ENCODE measurements at regions not wholly inside any gene's neighbourhood (a gene's known extent, or its start where the extent isn't known, plus 50 kb on each side); places are given as distances from the start of the nearest gene placed in this dataset.

DNA sequence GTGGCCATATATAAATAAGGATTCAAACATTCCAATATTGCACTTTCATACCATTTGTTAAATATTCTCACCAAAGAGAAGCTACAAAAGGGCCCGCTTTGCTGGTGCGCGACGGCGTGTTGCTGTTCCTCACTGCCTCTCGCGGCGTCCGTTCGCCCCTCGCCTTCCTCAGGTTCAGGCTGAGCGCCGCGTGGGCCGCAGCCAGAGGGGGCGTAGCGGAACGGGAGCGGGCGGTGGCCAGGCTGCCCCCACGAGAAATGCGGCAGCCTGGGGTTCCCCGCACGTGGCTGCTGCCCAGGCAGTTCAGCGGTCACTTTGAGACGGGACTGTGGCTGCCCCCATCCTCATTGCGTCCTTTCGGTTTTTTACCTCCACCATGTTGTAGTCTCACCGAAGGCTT is 67.3 kb upstream of the VWDE start:
- no TSS peak for BruUV-seq (replicated peaks)
- no peak for DNase-seq
- Mint-ChIP-seq H3K36me3 (ENCODE audit: insufficient read depth, unreplicated experiment) (no peaks in the 10 kb centered on the region), H3K9me3 (ENCODE audit: low read depth, unreplicated experiment) (no peaks in the 10 kb centered on the region), H3K4me1 (ENCODE audit: low read depth, unreplicated experiment) (no peaks in the 10 kb centered on the region), H3K27me3 (ENCODE audit: unreplicated experiment) (no peaks in the 10 kb centered on the region), H3K27ac (ENCODE audit: unreplicated experiment) (no peak overlapping the region), H3K4me3 (ENCODE audit: low read depth, unreplicated experiment) (no peak overlapping the region)
- intact Hi-C loops (cut with micrococcal nuclease; ENCODE audit: unreplicated experiment): no loop called here
- CTCF ChIA-PET: interaction anchor here (0.9 kb wide), 1 partner anchor 13 kb away, joined by 4 read pairs; no protein-coding TSS in a partner anchor
- TF ChIP-seq, protein P1, sequence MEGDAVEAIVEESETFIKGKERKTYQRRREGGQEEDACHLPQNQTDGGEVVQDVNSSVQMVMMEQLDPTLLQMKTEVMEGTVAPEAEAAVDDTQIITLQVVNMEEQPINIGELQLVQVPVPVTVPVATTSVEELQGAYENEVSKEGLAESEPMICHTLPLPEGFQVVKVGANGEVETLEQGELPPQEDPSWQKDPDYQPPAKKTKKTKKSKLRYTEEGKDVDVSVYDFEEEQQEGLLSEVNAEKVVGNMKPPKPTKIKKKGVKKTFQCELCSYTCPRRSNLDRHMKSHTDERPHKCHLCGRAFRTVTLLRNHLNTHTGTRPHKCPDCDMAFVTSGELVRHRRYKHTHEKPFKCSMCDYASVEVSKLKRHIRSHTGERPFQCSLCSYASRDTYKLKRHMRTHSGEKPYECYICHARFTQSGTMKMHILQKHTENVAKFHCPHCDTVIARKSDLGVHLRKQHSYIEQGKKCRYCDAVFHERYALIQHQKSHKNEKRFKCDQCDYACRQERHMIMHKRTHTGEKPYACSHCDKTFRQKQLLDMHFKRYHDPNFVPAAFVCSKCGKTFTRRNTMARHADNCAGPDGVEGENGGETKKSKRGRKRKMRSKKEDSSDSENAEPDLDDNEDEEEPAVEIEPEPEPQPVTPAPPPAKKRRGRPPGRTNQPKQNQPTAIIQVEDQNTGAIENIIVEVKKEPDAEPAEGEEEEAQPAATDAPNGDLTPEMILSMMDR (IDR thresholded peaks at IDR 0.05; ENCODE audit: unreplicated experiment): no peak

DNA sequence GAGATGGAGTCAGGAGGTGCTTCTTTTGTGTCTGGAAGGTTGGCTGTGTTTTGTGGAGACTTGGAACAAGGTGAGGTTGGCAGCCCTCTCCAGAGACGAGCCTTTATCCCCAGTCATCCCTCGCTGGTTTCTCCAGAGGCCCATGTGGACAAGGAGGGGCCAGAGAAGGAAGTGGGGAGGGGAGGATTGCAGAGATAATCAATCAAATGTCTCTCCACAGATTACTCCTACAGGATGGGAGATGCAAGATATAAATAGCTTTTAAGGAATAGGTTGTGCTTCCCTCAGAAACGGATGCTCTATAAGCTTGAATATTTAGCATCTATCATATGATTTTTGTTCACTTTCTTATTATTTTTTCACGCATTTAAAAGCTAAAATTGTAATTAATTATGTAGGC is 70.4 kb upstream of the VWDE start:
- H3K4me3 Mint-ChIP-seq (ENCODE audit: low read depth, unreplicated experiment): no peak overlapping the region
- no peaks in the 10 kb centered on the region for H3K4me1 Mint-ChIP-seq (ENCODE audit: low read depth, unreplicated experiment)
- no peak for DNase-seq
- intact Hi-C loops (cut with micrococcal nuclease; ENCODE audit: unreplicated experiment): no loop called here
- TF ChIP-seq, protein P1 (IDR thresholded peaks at IDR 0.05; ENCODE audit: unreplicated experiment): no peak
- no peak overlapping the region for H3K27ac Mint-ChIP-seq (ENCODE audit: unreplicated experiment)
- H3K27me3 Mint-ChIP-seq (ENCODE audit: unreplicated experiment): no peaks in the 10 kb centered on the region
- no peaks in the 10 kb centered on the region for H3K36me3 Mint-ChIP-seq (ENCODE audit: insufficient read depth, unreplicated experiment)
- BruUV-seq (replicated peaks): no TSS peak
- no peaks in the 10 kb centered on the region for H3K9me3 Mint-ChIP-seq (ENCODE audit: low read depth, unreplicated experiment)
- CTCF ChIA-PET: interaction anchor here (1.3 to 1.7 kb wide), 2 partner anchors 16 to 20 kb away, joined by 3 to 5 read pairs; no protein-coding TSS in a partner anchor

GRCh38 chr7:12475362-12476063 is 71.8 kb upstream of the VWDE start:
- BruUV-seq (replicated peaks): no TSS peak
- Mint-ChIP-seq H3K9me3 (ENCODE audit: low read depth, unreplicated experiment) (no peaks in the 10 kb centered on the region), H3K27me3 (ENCODE audit: unreplicated experiment) (no peaks in the 10 kb centered on the region), H3K4me3 (ENCODE audit: low read depth, unreplicated experiment) (no peak overlapping the region), H3K27ac (ENCODE audit: unreplicated experiment) (no peak overlapping the region), H3K4me1 (ENCODE audit: low read depth, unreplicated experiment) (no peaks in the 10 kb centered on the region), H3K36me3 (ENCODE audit: insufficient read depth, unreplicated experiment) (no peaks in the 10 kb centered on the region)
- CTCF ChIA-PET: interaction anchor here (0.7 to 1.7 kb wide), 5 partner anchors 13 to 86 kb away, joined by 3 to 5 read pairs (median 3); no protein-coding TSS in a partner anchor
- TF ChIP-seq, protein P1 (IDR thresholded peaks at IDR 0.05; ENCODE audit: unreplicated experiment): no peak
- intact Hi-C loops (cut with micrococcal nuclease; ENCODE audit: unreplicated experiment): no loop called here
- no peak for DNase-seq

- CTCF ChIA-PET: no interaction called here
- no TSS peak for BruUV-seq (replicated peaks)
- no peak for DNase-seq
- Mint-ChIP-seq H3K27ac (ENCODE audit: unreplicated experiment) (no peak overlapping the region), H3K4me1 (ENCODE audit: low read depth, unreplicated experiment) (no peaks in the 10 kb centered on the region), H3K4me3 (ENCODE audit: low read depth, unreplicated experiment) (no peak overlapping the region), H3K27me3 (ENCODE audit: unreplicated experiment) (no peaks in the 10 kb centered on the region), H3K9me3 (ENCODE audit: low read depth, unreplicated experiment) (no peaks in the 10 kb centered on the region), H3K36me3 (ENCODE audit: insufficient read depth, unreplicated experiment) (no peaks in the 10 kb centered on the region)
- intact Hi-C loops (cut with micrococcal nuclease; ENCODE audit: unreplicated experiment): no loop called here
- TF ChIP-seq, protein P1 (IDR thresholded peaks at IDR 0.05; ENCODE audit: unreplicated experiment): no peak
These were observed 74.0 kb upstream of the VWDE start for GRCh38 chr7:12477620-12478019.
